Right forelimb (tissue), 1 donor: ENCODE measurements at regions not wholly inside any gene's neighbourhood (a gene's known extent, or its start where the extent isn't known, plus 50 kb on each side); places are given as distances from the start of the nearest gene placed in this dataset.

Experiments used
- DNase-seq: peaks from one replicate; pipeline ENCODE4 v3.0.0-alpha.2; 2018

GRCh38 chr7:85883-86515 lies 106.4 kb upstream of the FAM20C start:
- DNase-seq: peak; percentile 15

- DNase-seq: peak; percentile 37
Measured at GRCh38 chr7:86629-87028, 105.7 kb upstream of the FAM20C start.

GRCh38 chr7:87047-87446 lies 105.3 kb upstream of the FAM20C start:
- no peak for DNase-seq

GRCh38 chr7:87671-88070 lies 104.7 kb upstream of the FAM20C start:
- no peak for DNase-seq

GRCh38 chr7:88095-88926 lies 104.1 kb upstream of the FAM20C start:
- DNase-seq: no peak

GRCh38 chr7:88927-89231 lies 103.5 kb upstream of the FAM20C start:
- no peak for DNase-seq

- DNase-seq: peak; percentile 72
Measured at GRCh38 chr7:89232-90019, 102.9 kb upstream of the FAM20C start.

- no peak for DNase-seq
Measured at GRCh38 chr7:90111-91063, 102.0 kb upstream of the FAM20C start.

GRCh38 chr7:91396-92175 lies 100.8 kb upstream of the FAM20C start:
- no peak for DNase-seq

GRCh38 chr7:92231-92674 lies 100.1 kb upstream of the FAM20C start:
- no peak for DNase-seq

GRCh38 chr7:92888-93672 lies 99.3 kb upstream of the FAM20C start:
- no peak for DNase-seq

- no peak for DNase-seq
Measured at GRCh38 chr7:94251-94801, 98.0 kb upstream of the FAM20C start.

GRCh38 chr7:95180-95862 lies 97.0 kb upstream of the FAM20C start:
- DNase-seq: no peak

GRCh38 chr7:95863-96260 lies 96.5 kb upstream of the FAM20C start:
- DNase-seq: no peak

GRCh38 chr7:96861-97260 lies 95.5 kb upstream of the FAM20C start:
- no peak for DNase-seq

GRCh38 chr7:97310-97841 lies 95.0 kb upstream of the FAM20C start:
- DNase-seq: no peak

- DNase-seq: no peak
Measured at GRCh38 chr7:101146-102046, 91.0 kb upstream of the FAM20C start.

GRCh38 chr7:102047-102711 lies 90.2 kb upstream of the FAM20C start:
- DNase-seq: no peak
